WI38 (cell line): ENCODE measurements at regions not wholly inside any gene's neighbourhood (a gene's known extent, or its start where the extent isn't known, plus 50 kb on each side); places are given as distances from the start of the nearest gene placed in this dataset.
A peak's percentile ranks its signal among the peaks of the same experiment; 100 is the strongest.

Experiments used
- H3K4me3 ChIP-seq: 2 replicates; pipeline ENCODE4 v1.5.1; 2011; ENCODE audit warnings: low read depth, mild to moderate bottlenecking, control low read depth, low read length
- TF ChIP-seq, protein P1 (sequence below): IDR thresholded peaks from 2 replicates; pipeline ENCODE4 v1.5.1; 2012; ENCODE audit warnings: low read depth, mild to moderate bottlenecking, control low read depth, low read length

GRCh38 chr4:130510661-130511060, 1414.7 kb downstream of the C4orf33 start:
- TF ChIP-seq, protein P1, sequence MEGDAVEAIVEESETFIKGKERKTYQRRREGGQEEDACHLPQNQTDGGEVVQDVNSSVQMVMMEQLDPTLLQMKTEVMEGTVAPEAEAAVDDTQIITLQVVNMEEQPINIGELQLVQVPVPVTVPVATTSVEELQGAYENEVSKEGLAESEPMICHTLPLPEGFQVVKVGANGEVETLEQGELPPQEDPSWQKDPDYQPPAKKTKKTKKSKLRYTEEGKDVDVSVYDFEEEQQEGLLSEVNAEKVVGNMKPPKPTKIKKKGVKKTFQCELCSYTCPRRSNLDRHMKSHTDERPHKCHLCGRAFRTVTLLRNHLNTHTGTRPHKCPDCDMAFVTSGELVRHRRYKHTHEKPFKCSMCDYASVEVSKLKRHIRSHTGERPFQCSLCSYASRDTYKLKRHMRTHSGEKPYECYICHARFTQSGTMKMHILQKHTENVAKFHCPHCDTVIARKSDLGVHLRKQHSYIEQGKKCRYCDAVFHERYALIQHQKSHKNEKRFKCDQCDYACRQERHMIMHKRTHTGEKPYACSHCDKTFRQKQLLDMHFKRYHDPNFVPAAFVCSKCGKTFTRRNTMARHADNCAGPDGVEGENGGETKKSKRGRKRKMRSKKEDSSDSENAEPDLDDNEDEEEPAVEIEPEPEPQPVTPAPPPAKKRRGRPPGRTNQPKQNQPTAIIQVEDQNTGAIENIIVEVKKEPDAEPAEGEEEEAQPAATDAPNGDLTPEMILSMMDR: no peak

DNA sequence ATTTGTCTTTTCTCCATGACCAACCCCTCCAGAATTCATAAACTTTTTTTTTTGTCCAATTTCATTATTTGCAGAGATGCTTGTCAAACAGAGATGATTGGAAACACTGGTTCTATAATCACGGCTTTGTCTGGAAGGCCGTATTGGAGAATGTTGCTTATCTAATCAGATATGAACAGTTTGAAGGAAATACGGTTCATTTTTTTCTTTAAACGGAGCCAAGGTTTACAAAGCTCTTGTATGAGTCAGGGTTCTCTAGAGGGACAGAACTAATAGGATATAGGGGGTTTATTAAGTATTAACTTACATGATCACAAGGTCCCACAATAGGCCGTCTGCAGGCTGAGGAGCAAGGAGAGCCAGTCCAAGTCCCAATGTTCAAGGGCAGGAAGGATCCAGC, 1415.8 kb downstream of the C4orf33 start:
- no peak overlapping the region for H3K4me3 ChIP-seq
- TF ChIP-seq, protein P1: no peak

More at GRCh38 chr4:130510661-130511060, 1414.7 kb downstream of the C4orf33 start:
- H3K4me3 ChIP-seq: no peak overlapping the region

DNA sequence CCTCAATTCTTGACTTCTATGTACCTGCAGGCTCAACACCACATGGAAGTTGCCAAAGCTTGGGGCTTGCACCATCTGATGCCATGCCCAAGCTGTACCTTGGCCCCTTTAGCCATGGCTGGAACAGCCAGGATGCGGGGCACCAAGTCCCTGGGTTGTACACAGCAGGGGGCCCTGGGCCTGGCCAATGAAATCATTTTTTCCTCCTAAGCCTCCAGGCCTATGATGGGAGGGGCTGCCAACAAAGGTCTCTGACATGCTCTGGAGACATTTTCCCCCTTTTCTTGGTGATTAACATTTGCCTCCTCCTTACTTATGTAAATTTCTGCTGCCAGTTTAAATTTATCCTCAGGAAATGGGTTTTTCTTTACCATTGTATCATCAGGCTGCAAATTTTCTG, 1428.1 kb downstream of the C4orf33 start:
- H3K4me3 ChIP-seq: no peak overlapping the region
- TF ChIP-seq, protein P1: no peak

GRCh38 chr4:130530505-130530904, 1434.6 kb downstream of the C4orf33 start:
- H3K4me3 ChIP-seq: no peak overlapping the region
- TF ChIP-seq, protein P1: no peak

DNA sequence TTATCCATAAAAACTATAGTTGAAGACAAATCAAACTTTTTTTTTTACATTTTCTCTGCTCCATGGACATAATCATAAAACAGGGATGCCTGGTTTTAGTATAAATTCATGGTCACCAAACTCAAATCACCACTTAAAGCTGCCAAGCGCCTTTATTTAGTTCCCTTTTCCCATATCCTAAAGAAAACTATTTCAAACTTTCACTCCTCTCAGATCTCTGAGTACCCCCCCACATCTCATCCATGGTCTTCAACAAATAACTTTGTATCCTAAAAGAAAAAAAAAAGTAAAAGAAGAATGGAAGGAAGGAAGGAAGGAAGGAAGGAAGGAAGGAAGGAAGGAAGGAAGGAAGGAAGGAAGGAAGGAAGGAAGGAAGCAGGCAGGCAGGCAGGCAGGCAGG, 1438.7 kb downstream of the C4orf33 start:
- TF ChIP-seq, protein P1: no peak
- no peak overlapping the region for H3K4me3 ChIP-seq

GRCh38 chr4:130542953-130543352, 1447.0 kb downstream of the C4orf33 start:
- peak overlapping the region; percentile 12 for H3K4me3 ChIP-seq
- TF ChIP-seq, protein P1: no peak

DNA sequence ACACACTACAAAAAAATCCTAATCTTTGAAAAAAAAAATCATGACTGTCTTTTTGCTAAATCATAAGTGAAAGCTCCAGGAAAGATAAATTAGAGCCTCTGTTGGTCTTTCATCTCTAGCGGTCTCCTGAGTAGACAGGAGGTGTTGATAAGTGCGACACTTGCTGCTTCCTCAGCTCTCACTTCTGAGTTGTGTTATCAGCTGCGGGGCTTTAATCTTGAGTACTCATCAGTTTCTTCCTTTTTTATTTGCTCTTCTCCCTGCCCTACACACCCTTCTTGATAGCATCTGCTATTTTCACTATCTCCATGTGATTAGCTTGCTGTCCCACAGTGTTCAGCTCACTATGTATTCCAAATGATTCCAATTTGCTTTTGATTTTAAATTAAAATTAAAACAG, 1449.2 kb downstream of the C4orf33 start:
- TF ChIP-seq, protein P1: no peak

More for the DNA sequence above, 1449.2 kb downstream of the C4orf33 start:
- no peak overlapping the region for H3K4me3 ChIP-seq
